GM21786 (cell line): ENCODE measurements at regions not wholly inside any gene's neighbourhood (a gene's known extent, or its start where the extent isn't known, plus 50 kb on each side); places are given as distances from the start of the nearest gene placed in this dataset.
"Not testable (repeated sequence)": the region's sequence is repeated elsewhere in the genome, so short reads cannot be mapped to it uniquely, and the experiment has no call there.

Experiments used
- ATAC-seq: cut with Tn5 transposase; IDR thresholded peaks from one replicate; pipeline ENCODE4 v1.9.1; 2021; ENCODE audit not compliant: unreplicated experiment

DNA sequence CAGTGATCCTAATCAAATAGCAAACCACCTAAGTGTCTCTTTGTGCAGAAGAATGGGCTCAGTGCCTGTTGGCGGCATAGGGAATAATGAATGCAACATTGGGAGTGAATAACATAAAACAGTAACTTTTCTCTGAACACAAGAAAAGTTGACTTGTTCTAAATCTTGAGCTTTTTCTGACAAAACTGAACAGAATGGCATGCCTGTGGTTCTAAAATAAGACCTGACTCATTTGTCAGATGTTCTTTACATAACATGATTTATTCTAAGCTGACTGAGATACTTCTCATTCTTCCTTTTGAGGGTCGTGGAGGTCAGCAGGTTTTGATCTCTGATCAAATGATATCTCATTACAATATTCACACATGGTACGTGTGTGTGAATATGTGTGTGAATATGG, 165.4 kb upstream of the WDR1 start:
- ATAC-seq: no peak

DNA sequence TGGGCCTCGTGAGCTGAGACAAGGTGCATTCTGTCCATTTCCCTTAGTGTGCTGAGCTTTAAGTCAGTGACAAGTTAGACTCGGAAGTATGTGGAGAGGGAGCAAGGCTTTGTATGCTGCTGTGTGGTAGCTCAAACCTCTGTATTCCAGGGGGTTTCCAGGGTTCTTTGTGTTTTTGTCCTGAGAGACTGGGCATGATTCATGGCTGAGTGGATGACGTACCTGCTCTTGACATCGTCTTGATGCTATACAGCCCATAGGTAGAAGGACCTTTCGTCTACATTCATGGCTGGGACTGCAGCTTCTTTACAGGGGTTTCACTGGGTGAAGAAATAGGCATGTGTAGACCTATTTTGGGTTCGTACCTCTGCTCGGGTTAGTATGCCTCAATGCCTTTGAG, 162.7 kb upstream of the WDR1 start:
- no peak for ATAC-seq

DNA sequence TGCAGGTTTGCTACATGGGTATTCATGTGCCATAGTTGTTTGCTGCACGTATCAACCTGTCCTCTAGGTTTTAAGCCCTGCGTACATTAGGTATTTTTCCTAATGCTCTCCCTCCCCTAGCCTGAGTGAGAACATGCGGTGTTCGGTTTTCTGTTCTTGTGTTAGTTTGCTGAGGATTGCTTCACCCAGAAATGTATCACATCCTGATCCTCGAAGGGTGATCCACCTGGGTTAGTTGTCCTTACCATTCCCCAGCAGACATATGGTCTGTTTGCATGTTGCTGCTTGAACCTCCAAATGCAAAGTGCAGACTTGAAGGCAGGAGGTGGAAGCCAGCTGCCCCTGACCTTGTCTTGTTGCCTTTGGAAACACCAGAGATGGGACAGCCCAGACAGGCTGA, 161.5 kb upstream of the WDR1 start:
- no peak for ATAC-seq

- no peak for ATAC-seq
Measured at GRCh38 chr4:10276152-10276551, 159.6 kb upstream of the WDR1 start.

DNA sequence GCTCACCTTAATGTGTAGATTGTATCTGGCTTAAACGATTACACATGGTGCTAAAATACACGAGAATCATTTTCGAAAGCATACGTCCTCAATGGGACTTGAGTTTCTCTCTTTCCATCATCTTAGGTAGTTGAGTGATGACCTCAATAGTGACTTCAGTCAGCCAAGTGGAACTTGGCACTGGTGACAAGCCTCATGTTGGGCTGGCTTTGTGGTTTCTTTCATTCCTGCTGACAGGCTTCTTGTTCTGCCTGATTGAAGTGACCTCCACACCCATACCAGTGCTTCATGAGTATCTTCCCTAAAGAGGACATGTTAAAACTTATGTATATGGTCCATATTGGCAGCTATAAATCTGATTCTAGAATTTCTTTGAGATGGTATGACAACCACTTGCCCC, 159.1 kb upstream of the WDR1 start:
- no peak for ATAC-seq

GRCh38 chr4:10273030-10273429, 156.4 kb upstream of the WDR1 start:
- no peak for ATAC-seq

DNA sequence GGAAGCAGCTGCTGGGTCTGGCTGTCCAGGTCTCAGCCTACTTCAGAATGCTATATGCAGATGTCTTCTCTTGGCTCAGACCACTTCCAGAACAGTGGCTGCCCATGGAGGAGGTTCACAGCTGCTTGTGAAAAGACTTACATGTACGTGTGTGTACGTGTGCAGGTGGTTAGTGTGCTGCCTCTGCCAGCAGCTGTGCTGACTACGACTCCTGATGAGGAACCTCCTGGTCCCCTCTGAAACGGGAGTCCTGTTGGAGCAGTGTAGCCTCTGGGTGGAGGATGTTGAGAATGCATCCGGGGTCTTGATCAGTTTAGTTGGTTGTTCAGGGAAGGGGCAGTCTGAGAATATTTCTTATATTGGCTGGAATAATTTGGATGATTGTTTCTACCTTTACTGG, 155.9 kb upstream of the WDR1 start:
- ATAC-seq: no peak

- ATAC-seq: no peak
Measured at GRCh38 chr4:10267066-10267465, 150.5 kb upstream of the WDR1 start.

DNA sequence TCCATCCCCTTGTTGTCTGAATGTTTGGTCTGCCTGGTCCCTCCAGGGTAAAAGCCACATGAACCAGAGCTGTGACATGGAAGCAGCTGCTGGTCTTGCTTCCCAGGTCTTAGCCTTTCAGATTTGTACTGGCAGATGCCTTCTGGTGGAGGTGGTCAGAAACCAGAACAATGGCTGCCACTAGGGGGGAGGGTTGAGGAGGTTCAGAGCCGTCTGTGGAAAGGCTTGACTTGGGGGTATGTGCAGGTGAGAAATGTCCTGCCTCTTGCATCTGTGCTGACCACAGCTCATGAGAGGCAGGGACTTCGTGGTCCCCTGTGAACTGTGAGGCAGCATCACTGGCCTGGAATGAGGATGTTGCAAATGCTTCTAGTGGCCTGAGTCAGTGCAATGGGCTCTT, 144.2 kb upstream of the WDR1 start:
- ATAC-seq: no peak

DNA sequence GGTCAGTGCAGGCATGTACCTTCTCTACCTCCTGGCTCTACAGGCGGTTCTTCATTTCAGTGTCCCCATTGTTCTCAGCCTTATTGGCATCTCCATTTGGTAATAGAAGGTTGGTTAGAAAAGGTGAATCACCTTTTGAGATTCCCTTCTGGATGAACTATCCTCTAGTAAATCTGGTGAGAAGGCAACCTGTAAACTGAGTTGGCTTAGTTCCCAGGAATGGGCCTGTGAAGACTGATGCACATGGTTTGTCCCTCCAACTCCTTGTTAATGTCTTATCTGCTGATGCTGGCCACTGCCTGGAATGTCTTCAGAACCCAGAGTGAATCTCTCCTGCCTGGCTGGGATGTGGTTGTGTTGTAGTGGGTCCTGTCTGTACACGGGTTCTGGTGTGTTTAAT, 143.4 kb upstream of the WDR1 start:
- ATAC-seq: no peak

- no peak for ATAC-seq
Measured at GRCh38 chr4:10256203-10256602, 139.6 kb upstream of the WDR1 start.

DNA sequence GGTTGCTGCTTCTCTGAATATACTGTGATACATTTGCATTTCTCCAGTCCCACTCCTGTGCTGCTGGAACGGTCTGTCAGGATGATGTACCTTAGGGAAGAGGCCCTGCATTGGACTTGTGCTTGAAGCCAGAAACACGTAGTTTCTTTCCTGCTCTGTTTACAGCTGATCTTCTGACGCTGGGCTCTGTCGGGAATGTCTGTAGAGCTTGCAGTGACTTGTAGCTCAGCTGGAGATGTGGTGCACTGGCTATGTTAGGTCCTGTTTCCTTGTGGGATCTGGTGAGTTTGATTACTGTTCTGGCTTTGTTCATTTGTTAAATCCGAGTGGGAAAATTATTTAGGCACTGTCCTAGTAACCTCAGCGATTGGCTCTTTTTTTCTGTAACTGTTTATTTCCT, 137.2 kb upstream of the WDR1 start:
- no peak for ATAC-seq

- ATAC-seq: no peak
Measured at GRCh38 chr4:10245751-10246150, 129.2 kb upstream of the WDR1 start.

- ATAC-seq: no peak
Measured at GRCh38 chr4:10243856-10244255, 127.3 kb upstream of the WDR1 start.

DNA sequence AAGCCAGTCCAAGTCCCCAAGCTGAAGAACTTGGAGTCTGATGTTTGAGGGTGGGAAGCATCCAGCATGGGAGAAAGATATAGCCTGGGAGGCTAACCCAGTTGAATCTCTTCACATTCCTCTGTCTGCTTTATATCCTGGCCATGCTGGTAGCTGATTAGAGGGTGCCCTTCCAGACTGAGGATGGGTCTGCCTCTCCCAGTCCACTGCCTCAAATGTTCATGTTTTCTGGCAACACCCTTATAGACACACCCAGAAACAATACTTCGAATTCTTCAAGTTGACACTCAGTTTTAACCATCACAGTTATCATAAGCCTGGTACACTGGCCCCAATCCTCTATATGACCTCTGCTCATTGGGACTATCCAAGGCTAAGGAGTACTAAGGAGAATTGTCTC, 124.1 kb upstream of the WDR1 start:
- ATAC-seq: no peak

DNA sequence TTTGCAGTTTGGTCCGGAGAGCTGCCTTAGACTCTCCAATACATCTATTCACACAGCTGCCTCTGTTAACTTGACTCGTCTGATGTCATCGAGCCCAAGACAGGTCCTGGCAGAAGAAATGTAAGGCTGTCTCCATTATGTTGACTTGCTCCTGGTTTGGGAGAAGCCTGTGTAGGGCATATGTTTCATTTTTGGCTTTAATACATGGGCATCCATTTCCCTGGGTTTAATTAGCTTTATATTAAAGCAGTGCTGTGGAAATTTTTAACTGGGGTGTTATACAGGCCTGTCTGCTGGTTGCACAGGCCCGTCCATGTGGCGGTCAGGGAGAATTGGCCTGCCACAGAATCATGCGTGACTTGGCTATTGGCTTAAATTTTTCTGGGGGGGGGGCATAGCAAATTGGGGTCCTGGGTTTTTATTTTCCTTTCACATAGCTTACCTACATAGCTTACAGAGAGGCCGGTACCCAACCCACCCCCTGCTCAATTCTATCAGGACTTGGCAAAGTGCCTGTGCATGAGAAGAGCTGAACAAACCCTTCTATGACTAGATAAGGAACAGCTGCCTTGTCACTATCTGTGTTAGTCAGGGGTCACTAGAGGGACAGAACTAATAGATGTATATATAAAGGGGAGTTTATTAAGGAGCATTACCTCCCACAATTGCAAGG, 123.5 kb upstream of the WDR1 start:
- no peak for ATAC-seq

DNA sequence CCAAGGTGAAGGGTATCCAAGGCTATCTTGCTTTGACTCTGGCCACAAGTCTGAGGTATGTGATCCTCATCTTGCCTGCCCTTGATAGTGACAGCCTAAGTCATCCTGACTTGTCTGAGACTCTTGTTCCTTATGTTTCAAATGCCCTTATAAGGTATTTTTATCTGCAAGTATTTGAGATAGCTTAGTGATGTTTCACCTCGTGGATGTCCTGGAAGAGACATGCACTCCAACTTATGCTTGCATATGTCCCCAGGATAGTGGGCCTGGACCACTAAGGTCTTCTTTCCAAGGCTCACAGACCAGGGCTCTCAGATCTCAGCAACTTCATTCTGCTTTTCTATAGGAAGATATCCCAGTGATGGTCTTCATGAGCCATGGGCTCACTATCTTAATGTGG, 120.5 kb upstream of the WDR1 start:
- ATAC-seq: no peak

DNA sequence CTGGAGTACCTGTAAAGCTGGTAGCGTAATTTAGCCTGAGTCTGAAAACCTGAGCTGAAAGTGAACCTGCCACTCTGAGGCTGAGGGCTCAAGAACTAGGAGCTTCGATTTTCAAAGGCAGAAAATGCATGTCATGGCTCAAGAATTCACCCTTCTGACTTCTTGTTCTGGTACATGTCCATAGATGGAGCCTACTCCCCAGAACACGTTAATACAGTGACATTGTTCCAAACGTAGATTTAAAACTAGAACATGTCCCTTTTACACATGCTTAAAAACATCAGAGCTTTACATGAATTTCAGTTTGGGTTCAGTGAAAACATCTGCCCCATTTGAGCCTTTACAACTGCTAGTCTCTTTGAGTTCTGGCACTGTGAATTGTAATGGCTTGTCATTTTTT, 115.5 kb upstream of the WDR1 start:
- ATAC-seq: no peak

DNA sequence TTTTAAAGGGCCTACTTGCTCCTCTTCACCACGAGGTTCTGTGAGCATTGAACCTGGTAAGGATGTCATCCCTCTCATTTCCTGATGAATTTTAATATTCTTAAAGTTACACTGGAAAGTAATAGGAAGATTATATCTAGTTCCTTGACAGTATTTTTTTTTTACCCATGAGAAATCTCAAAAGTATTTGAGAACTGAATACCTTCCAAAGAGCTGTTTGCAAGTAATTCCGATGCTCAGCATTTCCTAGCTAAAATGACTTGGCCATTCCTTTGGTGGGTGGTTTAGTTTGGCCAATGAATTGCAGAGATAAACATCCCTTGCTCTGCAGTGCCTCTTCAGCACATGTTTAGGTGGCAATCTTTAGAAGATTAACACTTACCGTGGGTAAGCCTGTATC, 110.2 kb upstream of the WDR1 start:
- ATAC-seq: no peak

DNA sequence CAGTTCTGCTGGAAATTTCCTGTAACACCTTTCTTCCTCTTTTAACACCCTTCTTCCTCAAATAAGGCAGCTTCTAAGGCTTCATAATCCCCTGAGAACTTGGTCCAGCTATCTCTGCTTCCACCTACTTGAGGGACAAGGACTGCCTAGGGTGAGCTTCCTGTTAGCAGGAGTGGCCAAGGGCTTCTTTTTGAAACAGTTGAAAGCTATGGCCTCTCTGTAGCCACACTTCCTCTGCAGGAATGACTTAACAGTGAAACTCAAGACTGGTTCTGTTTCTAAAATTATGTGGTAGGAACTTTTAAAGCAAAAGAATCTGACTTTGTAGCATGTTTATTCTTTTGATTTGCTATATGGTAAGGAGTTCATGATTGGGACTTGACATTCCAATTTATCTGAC, 108.5 kb upstream of the WDR1 start:
- no peak for ATAC-seq

- ATAC-seq: no peak
Measured at GRCh38 chr4:10223782-10224181, 107.2 kb upstream of the WDR1 start.

GRCh38 chr4:10213481-10213880, 96.9 kb upstream of the WDR1 start:
- not testable (repeated sequence) for ATAC-seq

DNA sequence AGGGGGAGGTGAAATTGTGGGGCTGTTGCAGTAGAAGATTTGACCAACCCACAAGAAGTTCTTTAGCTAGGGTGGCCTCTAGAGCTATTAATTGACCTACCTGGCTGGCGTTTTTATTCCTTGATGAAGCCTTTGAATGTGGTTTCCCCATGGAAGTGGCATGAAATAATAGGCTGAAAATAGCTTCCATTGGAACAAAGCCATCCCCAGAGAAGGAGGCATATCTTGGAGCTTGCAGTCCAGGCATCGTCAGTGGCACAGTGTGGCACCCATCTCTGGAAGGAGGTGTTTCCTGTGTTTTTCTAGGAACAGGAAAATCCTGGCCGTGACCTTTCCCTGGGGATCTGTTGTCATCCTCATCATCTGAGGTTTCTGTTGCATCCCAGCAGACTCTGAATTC, 96.3 kb upstream of the WDR1 start:
- ATAC-seq: no peak

GRCh38 chr4:10212400-10212799, 95.8 kb upstream of the WDR1 start:
- no peak for ATAC-seq
